DND-41 (cell line): ENCODE measurements at regions not wholly inside any gene's neighbourhood (a gene's known extent, or its start where the extent isn't known, plus 50 kb on each side); places are given as distances from the start of the nearest gene placed in this dataset.

ENCODE experiments used
- CTCF ChIP-seq: IDR thresholded peaks from 2 replicates; pipeline ENCODE4 v1.5.1; 2012; ENCODE audit warnings: borderline replicate concordance, low read length, moderate library complexity, mild to moderate bottlenecking; ENCODE audit not compliant: poor library complexity, severe bottlenecking; ENCODE audit errors: extremely low read depth
- EZH2 ChIP-seq: IDR thresholded peaks from 3 replicates; pipeline ENCODE4 v1.6.1; 2012; ENCODE audit warnings: borderline replicate concordance, low read depth, mild to moderate bottlenecking, moderate library complexity, low read length, inconsistent platforms; ENCODE audit not compliant: severe bottlenecking

DNA sequence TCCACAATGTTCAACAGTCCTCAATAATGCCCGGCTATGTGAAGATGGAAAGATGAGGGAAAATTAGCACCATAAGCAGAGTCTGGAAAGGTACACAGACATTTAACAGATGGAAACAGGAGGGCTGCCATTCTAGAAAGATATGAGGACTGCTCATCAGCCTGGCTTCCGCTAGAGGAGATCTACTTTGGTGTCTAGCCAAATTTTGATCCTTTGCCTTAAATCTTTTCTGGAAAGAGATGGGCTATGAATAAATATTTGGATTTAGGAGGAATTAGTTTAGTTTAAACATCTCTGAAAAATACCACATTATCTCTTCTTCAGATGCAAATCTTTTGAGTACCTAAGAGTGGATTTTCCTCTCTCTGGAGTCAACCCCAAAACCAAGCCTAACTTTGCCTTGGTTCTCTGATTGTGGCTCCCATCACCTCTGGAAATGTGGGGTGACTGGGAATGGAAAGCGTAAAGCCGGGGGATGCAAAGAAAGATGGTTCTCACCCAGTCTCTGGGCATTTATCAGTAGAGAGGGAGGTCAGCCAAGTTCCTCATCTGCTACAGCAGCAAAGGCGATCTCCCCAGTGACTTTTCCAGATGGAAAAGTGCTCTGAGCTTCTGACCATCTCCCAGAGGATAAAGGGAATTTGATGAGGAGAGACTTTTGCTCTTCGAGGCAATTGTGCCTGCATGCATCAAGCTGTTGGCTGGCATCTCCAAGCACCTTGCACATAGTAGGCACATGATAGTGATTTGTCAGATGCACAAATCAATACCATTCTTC, 410.6 kb downstream of the ZNF521 start:
- TF ChIP-seq CTCF = no peak
- no peak for TF ChIP-seq EZH2
